Right renal cortex interstitium (tissue), 3 donors: ENCODE measurements at regions not wholly inside any gene's neighbourhood (a gene's known extent, or its start where the extent isn't known, plus 50 kb on each side); places are given as distances from the start of the nearest gene placed in this dataset.
"Not testable (repeated sequence)": the region's sequence is repeated elsewhere in the genome, so short reads cannot be mapped to it uniquely, and the experiment has no call there.

Experiments used
- DNase-seq, 3 donors: peaks; one replicate each; pipeline ENCODE4 v3.0.0-alpha.2; 2013; ENCODE audit warnings: low read depth in 3 of 3, low spot score in 2 of 3

- no peak for DNase-seq
Observed at GRCh38 chr10:130934293-130935127, 377.0 kb downstream of the TCERG1L start.

GRCh38 chr10:130935128-130935439, 376.4 kb downstream of the TCERG1L start:
- no peak for DNase-seq

GRCh38 chr10:130935897-130936550, 375.5 kb downstream of the TCERG1L start:
- DNase-seq = no peak

GRCh38 chr10:130936851-130937250, 374.7 kb downstream of the TCERG1L start:
- DNase-seq = no peak

- DNase-seq = no peak
Observed at GRCh38 chr10:130938051-130938450, 373.5 kb downstream of the TCERG1L start.

- DNase-seq = not testable (repeated sequence)
Observed at GRCh38 chr10:130938891-130939290, 372.6 kb downstream of the TCERG1L start.

- no peak for DNase-seq
Observed at GRCh38 chr10:130941886-130942285, 369.6 kb downstream of the TCERG1L start.

- no peak for DNase-seq
Observed at GRCh38 chr10:130952086-130952485, 359.4 kb downstream of the TCERG1L start.

- no peak for DNase-seq
Observed at GRCh38 chr10:130954326-130954905, 357.1 kb downstream of the TCERG1L start.

GRCh38 chr10:130956251-130956650, 355.3 kb downstream of the TCERG1L start:
- no peak for DNase-seq

- DNase-seq = no peak
Observed at GRCh38 chr10:130957423-130957822, 354.1 kb downstream of the TCERG1L start.

- DNase-seq = no peak
Observed at GRCh38 chr10:130958003-130958402, 353.5 kb downstream of the TCERG1L start.

GRCh38 chr10:130958981-130959751, 352.4 kb downstream of the TCERG1L start:
- DNase-seq = no peak

GRCh38 chr10:130959752-130960195, 351.7 kb downstream of the TCERG1L start:
- DNase-seq = no peak

- no peak for DNase-seq
Observed at GRCh38 chr10:130960531-130960930, 351.0 kb downstream of the TCERG1L start.

- no peak for DNase-seq
Observed at GRCh38 chr10:130961506-130962239, 349.8 kb downstream of the TCERG1L start.

GRCh38 chr10:130962240-130963051, 349.1 kb downstream of the TCERG1L start:
- no peak for DNase-seq

GRCh38 chr10:130963052-130963393, 348.5 kb downstream of the TCERG1L start:
- no peak for DNase-seq

GRCh38 chr10:130963786-130964522, 347.6 kb downstream of the TCERG1L start:
- DNase-seq = no peak
